ENCODE measurements at regions not wholly inside any gene's neighbourhood (a gene's known extent, or its start where the extent isn't known, plus 50 kb on each side); places are given as distances from the start of the nearest gene placed in this dataset.

DNA sequence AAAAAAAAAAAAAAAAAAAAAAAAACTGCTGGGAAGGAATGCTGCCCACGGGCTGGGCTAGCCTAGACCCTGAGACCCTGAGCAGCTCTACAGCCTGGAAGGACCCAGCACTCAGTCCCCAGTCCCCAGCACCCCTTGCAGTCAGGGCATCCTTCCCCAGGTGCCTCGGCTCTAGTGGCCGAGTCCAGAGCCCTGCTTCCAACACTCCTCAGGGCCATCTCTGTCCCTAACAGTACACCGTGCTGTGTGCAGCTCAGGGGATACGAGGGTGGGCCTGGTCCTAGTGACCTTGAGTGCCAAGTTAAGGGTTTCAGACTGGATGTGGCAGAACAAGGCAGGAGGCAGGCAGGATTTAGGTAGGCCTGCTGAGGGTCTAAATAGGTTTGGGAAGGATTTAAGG, 50.2 kb upstream of the LRP8 start:
- DNase-seq (ENCODE audit: low read depth): no peak

DNA sequence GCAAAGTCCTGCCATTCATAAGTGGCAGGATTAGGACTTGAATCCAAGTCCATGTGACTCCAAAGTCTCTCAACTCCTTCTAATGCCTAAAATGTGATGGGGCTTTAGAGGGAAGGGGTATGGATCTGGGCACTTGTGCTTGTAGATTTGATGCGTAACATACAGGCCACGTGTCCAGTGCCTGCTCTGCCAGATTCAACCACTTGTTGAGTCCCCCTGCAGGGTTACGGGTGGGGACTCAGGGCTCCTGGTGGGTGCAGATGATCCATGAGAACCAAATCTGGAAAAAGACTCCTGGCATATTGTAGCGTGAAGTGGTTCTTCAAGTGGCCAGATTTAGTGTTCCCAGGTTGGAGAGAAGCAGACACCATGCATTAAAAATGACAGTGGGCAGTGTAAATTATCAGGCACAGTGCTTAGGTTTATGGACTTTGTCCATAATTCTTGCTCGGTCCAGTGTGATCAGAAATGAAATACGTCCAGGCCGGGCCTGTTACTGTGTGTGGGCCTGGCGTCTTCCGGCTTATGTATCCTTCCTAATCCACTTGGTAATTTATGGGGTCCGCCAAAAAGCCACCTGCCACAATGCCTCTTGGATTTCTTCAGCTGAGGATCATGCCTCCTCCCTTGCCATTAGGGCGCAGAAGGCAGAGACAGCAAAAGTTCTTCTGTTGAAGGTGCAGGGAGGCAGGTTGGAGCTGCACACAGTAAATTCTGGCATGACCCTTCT, 51.2 kb upstream of the LRP8 start:
- DNase-seq (ENCODE audit: low read depth): no peak

DNA sequence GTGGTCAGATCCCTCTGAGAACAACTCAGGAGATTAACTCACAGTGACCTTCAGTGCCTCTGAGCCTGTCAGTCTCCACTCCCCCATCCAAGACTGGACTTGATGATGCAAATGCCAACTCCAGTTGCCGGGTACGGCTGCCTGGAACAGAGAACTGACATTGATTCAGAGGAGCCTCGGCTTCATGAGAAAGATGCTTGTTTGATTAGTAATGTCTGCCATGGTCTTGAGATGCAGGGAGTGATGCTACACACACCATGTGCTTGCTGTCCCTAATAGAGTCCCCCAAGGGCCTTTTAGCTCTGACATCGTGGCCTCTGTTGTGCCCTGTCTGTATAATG, 51.8 kb upstream of the LRP8 start:
- DNase-seq (ENCODE audit: low read depth): no peak

DNA sequence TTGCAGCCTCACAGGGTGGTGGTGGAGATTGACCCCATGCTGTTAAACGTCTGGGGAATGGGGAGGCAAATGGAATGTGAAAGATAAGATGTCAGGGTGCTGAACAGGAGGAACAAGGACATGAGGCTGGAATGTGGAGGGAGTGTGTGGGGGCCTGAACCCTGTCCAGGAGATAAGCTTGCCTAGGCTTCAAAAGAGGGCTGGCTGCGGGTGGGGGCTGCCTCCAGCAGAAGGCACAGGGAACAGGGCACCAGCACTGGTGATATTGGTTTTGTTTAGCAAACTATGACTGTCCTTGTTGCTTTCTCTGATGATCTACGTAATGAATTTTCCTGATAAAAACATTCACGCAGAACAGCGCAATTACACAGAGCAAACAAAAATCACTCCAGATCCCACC, 52.4 kb upstream of the LRP8 start:
- no peak for DNase-seq (ENCODE audit: low read depth)

DNA sequence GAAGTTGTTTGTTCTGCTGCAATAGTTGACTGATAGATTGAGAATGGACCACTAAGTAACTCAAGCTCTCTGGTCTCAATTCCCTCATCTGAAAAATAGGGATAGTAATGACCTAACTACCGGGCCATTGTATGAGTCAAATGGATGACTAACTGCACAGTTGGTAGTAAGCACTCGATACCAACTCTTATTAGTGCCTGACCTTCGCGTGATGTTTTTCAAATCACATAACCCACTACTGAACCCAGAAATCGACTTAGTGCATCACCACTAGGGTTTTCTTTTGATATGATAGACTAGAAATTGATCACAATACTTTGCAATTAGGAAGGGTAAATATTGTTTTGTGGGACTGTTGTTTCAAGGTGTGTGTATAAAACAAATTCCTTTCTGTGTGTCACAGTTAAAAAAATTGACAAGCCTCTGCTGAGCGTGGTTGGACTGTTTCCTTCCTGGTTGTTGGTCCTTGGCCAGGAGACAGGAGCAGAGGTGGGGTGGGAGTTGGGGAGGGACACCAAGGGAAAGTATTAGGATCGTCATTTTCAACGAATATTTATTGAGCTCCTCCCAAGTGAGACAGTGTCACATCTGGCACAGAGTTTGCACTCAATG, 54.0 kb upstream of the LRP8 start:
- DNase-seq (ENCODE audit: low read depth): no peak

DNA sequence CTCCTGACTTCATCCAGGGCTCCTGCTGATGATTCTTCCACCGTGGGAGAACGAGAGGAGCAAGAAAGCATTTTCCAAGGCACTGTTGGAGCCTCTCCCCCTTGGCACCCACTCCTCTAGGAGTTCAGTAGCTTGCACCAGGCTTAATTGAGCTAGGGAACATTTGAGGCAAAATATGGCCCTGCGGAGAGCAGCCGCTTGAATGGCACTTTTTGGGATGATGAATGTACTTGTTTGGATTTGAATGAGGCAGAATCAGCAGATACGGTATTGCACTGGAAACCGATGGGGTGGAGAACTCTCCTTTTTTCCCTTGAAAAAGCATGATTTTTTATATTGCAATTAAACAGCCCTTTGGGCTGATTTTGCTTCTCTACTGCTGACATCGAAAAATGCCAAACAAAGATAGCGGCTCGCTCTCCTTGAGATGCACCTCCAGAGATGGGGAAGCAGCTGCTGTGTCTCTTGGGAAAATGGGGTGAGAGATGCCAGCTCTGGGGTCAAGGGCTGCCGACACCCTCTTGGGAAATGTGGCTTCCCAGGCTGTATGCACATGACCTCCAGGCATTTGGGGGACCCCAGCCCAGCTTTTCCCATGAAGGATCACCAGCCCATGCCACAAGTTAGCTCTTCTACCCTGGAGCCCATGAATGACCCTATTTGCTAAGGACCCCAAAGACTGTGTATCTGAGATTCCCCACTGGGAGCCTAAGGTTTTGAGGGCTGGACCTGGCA, 55.4 kb upstream of the LRP8 start:
- no peak for DNase-seq (ENCODE audit: low read depth)

DNA sequence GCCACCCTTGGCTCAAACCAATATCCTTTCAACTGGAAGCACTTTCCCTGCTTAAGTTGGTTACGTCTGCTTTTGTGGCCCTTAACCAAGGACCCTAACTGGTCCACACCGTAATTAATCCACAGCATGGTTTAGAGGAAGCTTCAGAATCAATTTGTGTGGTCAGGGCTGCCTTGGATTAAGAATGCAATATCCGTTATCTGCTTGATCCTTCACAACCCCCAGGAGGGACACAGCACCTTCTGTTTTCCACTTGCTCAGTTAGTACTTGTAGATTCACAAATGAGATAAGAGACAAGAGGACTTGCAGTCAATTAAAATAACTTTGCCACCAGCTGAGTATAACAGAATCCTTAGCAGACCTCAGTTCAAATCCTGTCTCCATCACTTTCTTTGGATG, 56.9 kb upstream of the LRP8 start:
- DNase-seq (ENCODE audit: low read depth): no peak

DNA sequence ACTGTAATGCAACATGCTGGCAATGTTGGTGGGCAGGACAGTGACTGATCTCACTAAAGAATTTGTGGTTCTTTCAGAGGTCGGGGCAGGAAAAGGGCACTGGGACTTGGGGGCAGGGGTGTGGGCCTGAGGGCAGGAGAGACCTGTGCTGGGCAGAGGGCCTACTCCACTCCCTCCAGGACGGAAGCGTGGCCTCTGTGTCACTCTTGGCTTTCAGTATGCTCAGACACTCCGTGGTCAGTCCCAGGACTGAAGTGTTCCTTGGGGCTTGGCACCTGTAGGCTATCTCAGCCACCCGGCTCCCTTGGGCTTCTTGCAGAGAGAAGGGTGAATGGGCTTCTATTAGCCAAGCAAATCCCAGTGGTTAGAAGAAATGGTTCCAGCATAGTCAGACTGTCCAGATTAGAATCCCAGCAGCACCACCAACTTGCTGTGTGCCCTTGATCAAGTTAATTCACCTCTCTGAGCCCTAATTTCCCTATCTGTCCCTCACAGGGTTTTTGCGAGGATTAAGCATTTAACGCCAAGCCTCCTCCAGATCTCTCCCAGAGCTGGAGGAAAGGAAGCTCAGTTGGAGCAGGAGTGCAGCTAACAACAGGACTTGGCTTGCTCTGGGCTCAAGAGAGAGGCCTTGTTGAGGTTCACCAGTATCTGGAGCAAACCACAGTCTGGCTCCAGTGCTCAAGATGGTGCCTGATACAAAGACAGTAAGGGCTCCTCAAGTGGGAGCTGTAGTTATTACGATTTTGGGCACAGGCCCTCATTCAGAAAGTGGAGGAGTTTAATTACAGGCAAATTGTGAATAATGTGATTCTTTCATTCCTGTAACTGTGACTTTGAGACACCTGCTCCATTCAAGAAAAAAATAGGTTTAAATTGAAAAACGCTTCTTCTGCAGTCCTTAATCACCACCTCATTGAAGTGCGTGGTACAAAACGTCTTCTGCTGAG, 57.7 kb upstream of the LRP8 start:
- DNase-seq (ENCODE audit: low read depth): no peak

DNA sequence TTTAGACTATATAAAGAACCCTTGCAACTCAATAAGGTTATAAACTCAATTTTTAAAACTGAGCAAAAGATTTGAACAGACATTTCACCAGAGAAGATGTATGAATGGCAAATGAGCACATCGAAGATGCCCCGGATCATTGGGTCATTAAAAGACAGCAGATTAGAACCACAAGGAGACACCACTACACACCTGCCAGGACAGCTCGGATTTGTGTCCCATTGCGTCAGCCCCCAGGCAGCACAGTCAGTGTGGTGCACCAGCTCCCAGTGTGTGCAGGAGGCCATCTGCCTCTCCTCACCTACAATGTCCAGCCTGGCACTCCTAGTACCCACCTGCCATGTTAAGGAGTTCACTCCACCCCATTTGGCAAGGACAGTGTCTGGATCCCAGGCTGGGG, 61.1 kb upstream of the LRP8 start:
- no peak for DNase-seq (ENCODE audit: low read depth)

DNA sequence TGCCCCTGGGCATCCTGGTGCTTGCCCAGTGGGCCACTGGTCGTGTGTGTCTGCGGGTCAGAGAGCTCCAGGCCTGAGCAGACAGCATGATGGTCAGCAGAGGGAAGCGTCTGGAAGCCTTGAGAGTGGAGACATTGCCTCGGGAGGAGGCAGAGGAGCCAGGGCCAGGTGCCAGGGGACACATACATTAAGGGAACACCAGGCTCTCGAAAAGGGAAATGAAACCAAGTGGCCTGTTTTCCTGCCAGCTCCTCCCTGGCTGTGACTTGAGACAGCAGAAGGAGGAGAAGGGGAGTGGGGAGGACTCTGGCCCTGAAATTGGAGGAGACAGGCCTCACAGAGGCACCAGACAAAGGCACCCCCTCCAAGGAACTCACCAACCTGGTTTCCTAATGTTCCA, 62.4 kb upstream of the LRP8 start:
- peak; percentile 24 for DNase-seq (ENCODE audit: low read depth)

DNA sequence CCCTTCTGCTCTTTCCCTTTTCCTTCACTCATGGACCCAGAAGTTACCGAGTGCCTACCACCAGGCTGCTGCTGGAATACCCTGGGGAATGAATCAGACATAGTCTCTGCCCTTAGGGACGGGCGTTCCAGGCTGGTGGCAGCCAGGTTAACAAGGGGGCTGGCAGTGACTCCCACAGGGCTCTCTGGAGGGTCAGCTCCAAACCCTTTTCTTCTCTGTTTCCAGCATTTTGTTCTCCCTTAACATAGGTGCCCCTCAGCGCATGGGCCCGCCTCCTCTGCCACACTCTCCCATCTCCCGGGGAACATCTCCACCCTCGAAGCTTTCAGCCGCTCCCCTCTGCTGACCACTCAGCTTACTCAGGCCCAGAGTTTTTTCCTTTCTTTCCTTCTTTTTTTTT, 62.9 kb upstream of the LRP8 start:
- DNase-seq (ENCODE audit: low read depth): no peak

DNA sequence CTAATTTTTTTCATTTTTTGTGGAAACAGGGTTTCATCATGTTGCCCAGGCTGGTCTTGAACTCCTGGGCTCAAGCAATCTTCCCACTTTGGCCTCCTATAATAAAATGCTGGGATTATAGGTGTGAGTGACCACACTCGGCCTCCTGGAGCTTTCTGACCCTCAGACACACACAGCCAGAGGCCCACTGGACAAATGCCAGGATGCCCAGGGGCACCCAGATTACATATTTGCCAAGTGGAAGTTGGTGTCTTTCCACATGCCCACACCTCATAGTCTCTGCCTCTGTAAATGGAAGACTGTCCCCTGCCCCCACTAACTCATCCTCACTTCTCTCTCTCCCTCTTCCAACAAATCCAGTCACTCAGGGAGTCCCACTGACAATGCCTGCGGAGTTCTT, 63.4 kb upstream of the LRP8 start:
- DNase-seq (ENCODE audit: low read depth): no peak

DNA sequence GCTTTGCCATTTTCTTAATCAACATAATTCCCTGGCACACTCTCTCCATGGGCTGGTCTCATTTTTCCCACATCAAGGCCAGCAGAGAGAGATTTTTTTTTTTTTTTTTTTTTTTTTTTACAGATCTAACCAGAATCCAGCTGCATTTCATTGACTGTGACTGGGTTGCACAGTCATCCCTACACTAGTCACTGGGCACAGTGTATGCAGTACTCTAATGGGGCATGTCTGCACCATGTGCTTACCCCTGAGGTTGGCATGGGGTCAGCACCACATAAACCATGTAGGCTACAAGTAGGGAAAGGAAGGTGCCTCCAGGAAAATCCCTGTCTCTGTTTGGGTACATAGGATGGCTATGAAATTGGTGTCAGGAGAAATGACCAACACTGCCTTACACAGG, 64.1 kb upstream of the LRP8 start:
- DNase-seq (ENCODE audit: low read depth): peak; percentile 38

DNA sequence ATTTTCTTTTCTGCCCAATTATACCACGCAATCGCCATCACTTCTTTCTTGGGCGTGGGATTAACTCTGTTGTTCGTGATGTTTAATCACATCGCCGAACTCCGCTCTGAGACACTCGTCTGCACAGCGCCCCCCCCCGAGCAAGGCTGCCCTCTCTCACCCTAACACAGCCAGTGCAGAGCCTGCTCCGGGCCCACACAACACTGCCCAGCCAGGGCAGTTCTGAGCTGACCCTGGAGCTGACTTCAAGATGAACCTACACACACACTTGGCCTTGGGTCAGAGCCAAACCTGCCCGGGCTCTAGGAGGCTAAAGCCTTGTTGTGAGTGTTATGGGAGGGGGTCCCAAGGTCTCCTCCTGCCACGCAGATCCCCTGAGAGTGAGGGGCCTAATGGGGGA, 64.6 kb upstream of the LRP8 start:
- DNase-seq (ENCODE audit: low read depth): no peak

DNA sequence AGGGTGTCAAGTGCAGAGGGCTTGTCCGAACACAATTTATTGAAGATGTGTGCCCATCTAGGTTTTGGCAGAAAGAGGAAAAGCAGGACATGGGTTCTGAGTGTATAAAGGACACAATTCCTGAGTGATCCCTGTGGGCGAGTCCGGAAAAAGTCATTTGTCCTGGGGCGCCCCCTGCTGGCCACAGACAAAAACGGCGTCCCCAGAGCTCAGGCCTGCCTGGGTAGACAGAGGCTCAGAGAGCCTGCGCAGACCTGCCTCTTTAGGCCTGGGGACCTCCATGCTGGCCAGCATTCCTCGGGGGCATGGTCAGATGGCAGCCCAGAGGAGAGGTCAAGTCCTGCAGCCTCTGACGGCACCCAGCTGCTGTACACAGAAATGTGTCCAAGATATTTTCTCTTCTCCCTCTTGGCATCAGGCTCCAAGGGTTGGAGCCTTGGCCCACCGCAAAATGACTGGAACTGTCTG, 65.5 kb upstream of the LRP8 start:
- DNase-seq (ENCODE audit: low read depth): peak; percentile 38

DNA sequence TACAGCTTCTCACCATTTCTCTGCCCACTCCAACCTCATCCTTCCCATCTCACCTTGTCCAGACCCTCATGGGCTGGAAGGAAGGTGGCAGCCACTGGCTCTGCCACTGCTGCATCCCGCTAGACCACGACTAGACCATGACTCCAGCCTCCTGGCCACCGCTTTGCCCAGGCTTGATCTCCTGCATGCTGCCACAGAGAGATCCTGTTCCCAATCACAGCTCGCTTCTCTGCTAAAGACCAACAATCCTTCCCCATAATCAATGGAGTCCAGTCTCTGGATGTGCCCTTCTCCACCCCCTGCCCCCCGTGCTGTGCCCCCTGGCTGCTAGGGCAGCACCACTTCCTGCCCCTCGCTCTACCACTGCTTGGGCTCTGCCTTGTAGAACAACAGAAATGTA, 64.9 kb upstream of the DMRTB1 start:
- DNase-seq (ENCODE audit: low read depth): no peak

DNA sequence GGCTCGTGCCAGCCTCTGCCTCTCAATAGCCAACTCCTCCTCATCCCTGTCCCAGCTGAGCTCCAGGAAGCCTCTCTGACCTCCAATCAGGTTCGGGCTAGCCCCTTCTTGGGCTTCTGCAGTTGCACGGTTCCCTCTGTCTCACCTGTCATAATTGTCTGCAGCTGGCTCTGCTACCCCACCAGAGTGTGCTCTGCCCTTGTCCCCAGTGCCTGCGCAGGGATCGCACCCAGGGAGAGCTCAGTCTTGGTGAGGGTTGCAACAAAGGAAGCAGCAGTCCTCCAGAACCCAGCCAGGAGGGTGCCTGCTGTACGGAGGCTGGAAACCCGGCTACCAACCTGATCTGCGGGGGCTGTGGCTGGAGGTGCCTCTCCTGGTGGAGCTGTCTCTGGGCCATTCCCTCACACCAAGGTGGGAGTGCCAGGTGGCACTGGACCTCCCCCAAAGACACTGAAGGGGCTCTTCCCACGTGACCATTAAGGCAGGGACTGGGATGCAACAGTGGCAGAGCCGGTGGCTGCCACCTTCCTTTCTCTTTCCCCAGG, 63.5 kb upstream of the DMRTB1 start:
- no peak for DNase-seq (ENCODE audit: low read depth)

DNA sequence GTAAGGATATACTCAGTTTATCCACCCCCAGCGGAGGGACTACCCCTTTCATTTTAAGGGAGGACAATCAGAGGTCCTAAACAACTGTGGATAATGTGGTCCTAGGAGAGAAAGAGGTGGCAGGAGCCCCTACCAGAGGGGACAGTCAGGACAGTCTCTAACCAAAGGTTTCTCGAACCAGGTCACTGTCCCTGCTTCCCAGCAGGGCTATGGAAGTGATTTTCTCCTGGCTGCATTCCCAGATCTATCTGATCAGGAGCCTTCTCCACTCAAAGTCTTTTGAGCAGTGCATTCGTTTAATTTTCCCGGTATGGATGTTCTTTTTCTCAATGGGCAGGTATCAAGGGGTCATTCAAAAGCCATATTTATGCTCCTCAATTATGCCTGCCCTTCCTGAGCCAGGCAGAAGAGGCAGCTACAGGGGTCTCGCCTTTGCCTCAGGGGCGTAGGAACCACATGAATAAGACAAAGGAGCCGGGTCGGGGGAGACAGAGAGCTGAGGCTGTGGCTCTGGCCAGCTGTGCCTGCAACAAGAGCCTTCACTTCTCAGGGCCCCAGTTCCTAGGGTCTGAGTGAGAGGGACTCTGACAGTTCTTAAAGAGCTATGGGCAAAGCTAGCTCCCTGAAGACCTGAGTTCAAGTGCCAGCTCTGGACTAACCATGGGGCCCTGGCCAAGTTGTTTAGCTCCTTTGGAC, 62.5 kb upstream of the DMRTB1 start:
- no peak for DNase-seq (ENCODE audit: low read depth)

DNA sequence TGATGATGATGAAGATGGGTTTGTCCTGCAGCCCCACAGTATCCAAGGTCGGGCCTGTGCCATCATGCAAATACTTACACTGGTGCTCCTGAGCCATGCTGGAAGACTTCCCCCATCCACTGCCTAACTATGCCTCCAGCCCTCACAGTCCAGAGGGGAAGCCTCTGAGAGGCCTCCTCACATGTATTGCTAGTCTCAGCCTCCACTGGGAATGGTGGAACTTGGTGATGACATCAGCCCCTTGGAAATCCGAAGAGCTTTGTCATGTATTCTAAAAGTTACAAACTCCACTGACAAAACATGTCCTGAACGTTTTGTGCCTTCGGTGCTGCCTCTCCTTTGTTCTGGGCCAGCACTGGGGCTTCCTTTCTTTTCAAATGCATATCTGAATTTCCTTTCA, 61.1 kb upstream of the DMRTB1 start:
- DNase-seq (ENCODE audit: low read depth): no peak

DNA sequence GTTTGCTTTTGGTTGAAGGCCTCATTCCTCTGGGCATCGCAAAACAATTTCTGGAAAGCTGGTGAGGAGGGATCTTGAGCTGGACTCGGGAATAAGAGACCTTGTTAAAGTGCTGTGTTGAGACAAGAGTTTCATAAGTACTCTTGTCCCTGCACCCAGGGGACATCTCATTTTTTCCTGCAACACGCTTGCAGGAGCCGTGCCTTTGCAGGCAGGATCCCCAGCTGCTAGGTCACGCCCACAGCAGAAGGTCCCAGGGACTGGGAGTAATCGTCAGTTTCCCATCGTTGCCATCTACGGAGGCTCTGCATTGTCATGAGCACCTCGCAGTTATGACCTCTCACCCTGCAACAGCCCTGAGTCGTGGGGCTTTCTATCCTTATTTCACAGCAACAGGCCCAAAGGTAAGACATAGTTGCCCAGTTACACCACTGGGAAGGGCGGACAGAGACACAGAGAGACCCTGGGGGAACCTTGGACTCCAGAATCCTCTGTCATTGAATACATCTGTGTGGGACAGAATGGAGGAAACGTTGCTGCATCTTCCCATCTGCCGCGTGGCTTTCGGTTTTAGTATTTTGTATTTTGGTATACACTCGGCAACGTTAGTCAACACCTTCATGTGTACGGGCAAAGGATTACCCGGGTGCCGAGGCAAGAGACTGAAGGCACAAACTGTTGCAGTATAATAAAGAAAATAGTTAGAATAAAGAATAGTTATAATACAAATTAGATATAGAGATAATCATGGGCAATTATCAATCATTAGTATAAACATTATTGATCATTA, 60.4 kb upstream of the DMRTB1 start:
- no peak for DNase-seq (ENCODE audit: low read depth)

Data from fibroblast of gingiva (primary cell).